ENCODE measurements at regions not wholly inside any gene's neighbourhood (a gene's known extent, or its start where the extent isn't known, plus 50 kb on each side); places are given as distances from the start of the nearest gene placed in this dataset.

- DNase-seq (ENCODE audit: insufficient read length, low spot score), result no peak
- no peak for FAIRE-seq
- no peak for TF ChIP-seq TAF1 (IDR thresholded peaks at IDR 0.05; ENCODE audit: low read depth, low read length)
- TF ChIP-seq PAX5 (IDR thresholded peaks at IDR 0.05; ENCODE audit: insufficient read depth, low read length, severe bottlenecking), result no peak
- TF ChIP-seq POLR2A (IDR thresholded peaks at IDR 0.05; ENCODE audit: low read depth, low read length), result no peak
These were observed 67.9 kb upstream of the RXRA start for GRCh38 chr9:134258332-134258731.

DNA sequence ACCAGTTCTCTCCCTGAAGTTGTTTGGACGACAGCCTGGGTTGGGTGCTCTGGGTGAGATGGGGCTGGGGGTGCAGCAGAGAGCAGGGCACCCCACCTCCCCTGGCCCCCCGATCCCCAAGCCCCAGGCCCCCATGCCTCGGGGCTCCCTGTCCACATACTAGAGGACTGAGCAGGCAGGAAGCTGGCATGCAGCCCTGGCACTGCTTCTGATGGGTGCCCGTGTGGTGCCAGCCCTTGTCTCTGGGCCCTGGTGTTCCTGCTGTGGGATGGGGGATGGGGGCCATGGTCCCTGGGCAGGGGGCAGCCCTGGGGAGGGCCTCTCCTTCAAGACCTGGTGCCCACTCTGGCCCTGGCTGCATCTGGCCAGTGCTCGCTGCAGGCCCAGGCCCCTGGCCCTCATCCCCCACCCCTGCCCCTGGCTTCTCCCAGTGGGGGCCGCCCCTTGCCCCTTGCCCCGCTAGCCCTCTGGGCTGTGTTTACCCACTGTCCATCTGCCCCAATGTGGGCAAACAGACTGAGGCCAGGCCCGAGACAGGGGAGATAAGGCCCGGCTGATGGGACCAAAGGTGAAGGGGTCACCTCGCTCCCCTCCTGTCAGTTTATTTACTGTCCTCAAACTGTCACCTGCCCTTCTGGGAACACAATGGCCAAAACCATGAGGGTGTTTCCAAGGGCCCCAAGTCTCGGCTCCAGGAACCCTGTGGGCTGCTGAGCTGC is 67.3 kb upstream of the RXRA start:
- FAIRE-seq (no peak), DNase-seq (ENCODE audit: insufficient read length, low spot score) (no peak)
- TF ChIP-seq PAX5 (IDR thresholded peaks at IDR 0.05; ENCODE audit: insufficient read depth, low read length, severe bottlenecking), result no peak
- no peak for TF ChIP-seq POU2F2 (IDR thresholded peaks at IDR 0.05; ENCODE audit: low read depth, low read length)
- TF ChIP-seq SPI1 (IDR thresholded peaks at IDR 0.05; ENCODE audit: low read depth, low read length), result no peak
- TF ChIP-seq POLR2AphosphoS5 (IDR thresholded peaks at IDR 0.05; ENCODE audit: low read depth, low read length), result no peak
- no peak for TF ChIP-seq TAF1 (IDR thresholded peaks at IDR 0.05; ENCODE audit: low read depth, low read length)
- no peak for TF ChIP-seq POLR2A (IDR thresholded peaks at IDR 0.05; ENCODE audit: low read depth, low read length)

- DNase-seq (ENCODE audit: insufficient read length, low spot score), result no peak
- TF ChIP-seq POU2F2 (IDR thresholded peaks at IDR 0.05; ENCODE audit: low read depth, low read length) (no peak), POLR2A (IDR thresholded peaks at IDR 0.05; ENCODE audit: low read depth, low read length) (no peak), PAX5 (IDR thresholded peaks at IDR 0.05; ENCODE audit: insufficient read depth, low read length, severe bottlenecking) (no peak), TAF1 (IDR thresholded peaks at IDR 0.05; ENCODE audit: low read depth, low read length) (no peak), POLR2AphosphoS5 (IDR thresholded peaks at IDR 0.05; ENCODE audit: low read depth, low read length) (no peak), SPI1 (IDR thresholded peaks at IDR 0.05; ENCODE audit: low read depth, low read length) (no peak)
- no peak for FAIRE-seq
These were observed 66.5 kb upstream of the RXRA start for GRCh38 chr9:134259708-134260107.

DNA sequence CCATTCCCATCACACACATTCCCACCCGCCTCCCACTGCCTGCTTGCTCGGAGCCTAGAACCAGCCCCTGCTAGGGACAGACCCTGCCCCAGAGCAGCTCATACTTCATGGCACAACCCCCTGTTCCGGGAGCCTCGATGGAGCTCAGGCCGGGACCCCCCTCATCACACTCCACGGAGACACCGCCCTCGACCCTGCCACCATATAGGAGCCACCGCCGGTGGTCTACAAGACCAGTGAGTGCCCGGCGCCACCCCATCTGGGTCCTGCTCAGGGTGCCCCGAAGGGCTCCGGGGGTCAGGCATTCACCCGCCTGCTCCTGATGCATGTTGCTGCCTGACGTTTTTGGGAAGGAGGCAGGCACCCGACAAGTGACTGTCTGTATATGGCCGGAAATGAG is 65.5 kb upstream of the RXRA start:
- DNase-seq (ENCODE audit: insufficient read length, low spot score) (no peak), FAIRE-seq (no peak)
- no peak for TF ChIP-seq POLR2A (IDR thresholded peaks at IDR 0.05; ENCODE audit: low read depth, low read length)
- TF ChIP-seq SPI1 (IDR thresholded peaks at IDR 0.05; ENCODE audit: low read depth, low read length), result no peak
- no peak for TF ChIP-seq TAF1 (IDR thresholded peaks at IDR 0.05; ENCODE audit: low read depth, low read length)
- TF ChIP-seq POLR2AphosphoS5 (IDR thresholded peaks at IDR 0.05; ENCODE audit: low read depth, low read length), result no peak
- no peak for TF ChIP-seq POU2F2 (IDR thresholded peaks at IDR 0.05; ENCODE audit: low read depth, low read length)
- no peak for TF ChIP-seq PAX5 (IDR thresholded peaks at IDR 0.05; ENCODE audit: insufficient read depth, low read length, severe bottlenecking)

- DNase-seq (ENCODE audit: insufficient read length, low spot score) (no peak), FAIRE-seq (no peak)
- TF ChIP-seq POLR2A (IDR thresholded peaks at IDR 0.05; ENCODE audit: low read depth, low read length), result no peak
- no peak for TF ChIP-seq SPI1 (IDR thresholded peaks at IDR 0.05; ENCODE audit: low read depth, low read length)
- TF ChIP-seq PAX5 (IDR thresholded peaks at IDR 0.05; ENCODE audit: insufficient read depth, low read length, severe bottlenecking), result no peak
- TF ChIP-seq POU2F2 (IDR thresholded peaks at IDR 0.05; ENCODE audit: low read depth, low read length), result no peak
- TF ChIP-seq POLR2AphosphoS5 (IDR thresholded peaks at IDR 0.05; ENCODE audit: low read depth, low read length), result no peak
- no peak for TF ChIP-seq TAF1 (IDR thresholded peaks at IDR 0.05; ENCODE audit: low read depth, low read length)
These were observed 64.2 kb upstream of the RXRA start for GRCh38 chr9:134262035-134262434.

GRCh38 chr9:134263596-134263995 is 62.7 kb upstream of the RXRA start:
- TF ChIP-seq TAF1 (IDR thresholded peaks at IDR 0.05; ENCODE audit: low read depth, low read length) (no peak), POLR2A (IDR thresholded peaks at IDR 0.05; ENCODE audit: low read depth, low read length) (no peak), PAX5 (IDR thresholded peaks at IDR 0.05; ENCODE audit: insufficient read depth, low read length, severe bottlenecking) (no peak), POLR2AphosphoS5 (IDR thresholded peaks at IDR 0.05; ENCODE audit: low read depth, low read length) (no peak), SPI1 (IDR thresholded peaks at IDR 0.05; ENCODE audit: low read depth, low read length) (no peak), POU2F2 (IDR thresholded peaks at IDR 0.05; ENCODE audit: low read depth, low read length) (no peak)
- FAIRE-seq, result no peak
- DNase-seq (ENCODE audit: insufficient read length, low spot score), result no peak

- DNase-seq (ENCODE audit: insufficient read length, low spot score) (no peak), FAIRE-seq (no peak)
- TF ChIP-seq SPI1 (IDR thresholded peaks at IDR 0.05; ENCODE audit: low read depth, low read length) (no peak), PAX5 (IDR thresholded peaks at IDR 0.05; ENCODE audit: insufficient read depth, low read length, severe bottlenecking) (no peak), POLR2AphosphoS5 (IDR thresholded peaks at IDR 0.05; ENCODE audit: low read depth, low read length) (no peak), POU2F2 (IDR thresholded peaks at IDR 0.05; ENCODE audit: low read depth, low read length) (no peak), TAF1 (IDR thresholded peaks at IDR 0.05; ENCODE audit: low read depth, low read length) (no peak), POLR2A (IDR thresholded peaks at IDR 0.05; ENCODE audit: low read depth, low read length) (no peak)
These were observed 62.1 kb upstream of the RXRA start for GRCh38 chr9:134264169-134264568.

DNA sequence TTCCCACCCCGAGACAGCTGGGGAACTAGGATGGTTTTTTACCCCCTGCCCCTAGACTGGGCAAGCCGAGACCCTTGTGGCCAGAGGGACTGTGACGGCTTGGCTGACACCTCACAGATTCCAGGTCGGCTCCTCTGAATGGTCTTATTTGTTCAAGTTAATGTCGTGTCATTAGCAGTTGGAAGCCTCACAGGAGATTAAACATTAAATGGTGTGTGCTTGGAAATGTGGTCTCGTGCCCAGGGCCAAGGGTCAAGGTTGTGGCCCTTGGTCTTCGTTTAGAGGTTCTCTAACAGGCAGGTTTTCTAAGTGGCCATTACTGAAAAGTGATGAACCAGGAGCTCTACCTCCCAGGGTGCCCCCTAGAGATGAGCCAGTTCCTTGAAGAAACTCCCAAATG is 61.2 kb upstream of the RXRA start:
- DNase-seq (ENCODE audit: insufficient read length, low spot score) (no peak), FAIRE-seq (no peak)
- no peak for TF ChIP-seq SPI1 (IDR thresholded peaks at IDR 0.05; ENCODE audit: low read depth, low read length)
- no peak for TF ChIP-seq POLR2AphosphoS5 (IDR thresholded peaks at IDR 0.05; ENCODE audit: low read depth, low read length)
- no peak for TF ChIP-seq POLR2A (IDR thresholded peaks at IDR 0.05; ENCODE audit: low read depth, low read length)
- no peak for TF ChIP-seq POU2F2 (IDR thresholded peaks at IDR 0.05; ENCODE audit: low read depth, low read length)

DNA sequence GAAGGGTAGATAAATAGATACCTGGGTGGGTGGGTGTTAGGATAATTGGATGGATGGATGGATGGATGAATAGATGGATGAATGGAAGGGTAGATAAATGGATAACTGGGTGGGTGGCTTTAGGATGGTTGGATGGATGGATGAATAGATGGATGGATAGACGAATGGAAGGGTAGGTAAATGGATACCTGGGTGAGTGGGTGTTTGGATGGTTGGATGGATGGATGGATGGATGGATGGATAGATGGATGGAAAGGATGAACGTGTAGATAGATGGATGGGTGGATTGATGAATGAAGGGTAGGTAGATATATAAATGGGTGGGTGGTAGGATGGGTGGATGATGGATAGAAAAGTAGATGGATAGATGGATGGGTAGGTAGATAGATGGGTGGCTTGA is 59.8 kb upstream of the RXRA start:
- DNase-seq (ENCODE audit: insufficient read length, low spot score), result no peak
- no peak for FAIRE-seq
- TF ChIP-seq POU2F2 (IDR thresholded peaks at IDR 0.05; ENCODE audit: low read depth, low read length) (no peak), POLR2AphosphoS5 (IDR thresholded peaks at IDR 0.05; ENCODE audit: low read depth, low read length) (no peak), SPI1 (IDR thresholded peaks at IDR 0.05; ENCODE audit: low read depth, low read length) (no peak), TAF1 (IDR thresholded peaks at IDR 0.05; ENCODE audit: low read depth, low read length) (no peak), POLR2A (IDR thresholded peaks at IDR 0.05; ENCODE audit: low read depth, low read length) (no peak), PAX5 (IDR thresholded peaks at IDR 0.05; ENCODE audit: insufficient read depth, low read length, severe bottlenecking) (no peak)

- TF ChIP-seq POU2F2 (IDR thresholded peaks at IDR 0.05; ENCODE audit: low read depth, low read length) (no peak), PAX5 (IDR thresholded peaks at IDR 0.05; ENCODE audit: insufficient read depth, low read length, severe bottlenecking) (no peak), SPI1 (IDR thresholded peaks at IDR 0.05; ENCODE audit: low read depth, low read length) (no peak), POLR2AphosphoS5 (IDR thresholded peaks at IDR 0.05; ENCODE audit: low read depth, low read length) (no peak), POLR2A (IDR thresholded peaks at IDR 0.05; ENCODE audit: low read depth, low read length) (no peak)
- no peak for FAIRE-seq
- DNase-seq (ENCODE audit: insufficient read length, low spot score), result no peak
These were observed 58.9 kb upstream of the RXRA start for GRCh38 chr9:134267305-134267880.

Measured in GM12891 (cell line).